ENCODE measurements at regions not wholly inside any gene's neighbourhood (a gene's known extent, or its start where the extent isn't known, plus 50 kb on each side); places are given as distances from the start of the nearest gene placed in this dataset.
A peak's percentile ranks its signal among the peaks of the same experiment; 100 is the strongest.
"Not testable (repeated sequence)": the region's sequence is repeated elsewhere in the genome, so short reads cannot be mapped to it uniquely, and the experiment has no call there.

DNA sequence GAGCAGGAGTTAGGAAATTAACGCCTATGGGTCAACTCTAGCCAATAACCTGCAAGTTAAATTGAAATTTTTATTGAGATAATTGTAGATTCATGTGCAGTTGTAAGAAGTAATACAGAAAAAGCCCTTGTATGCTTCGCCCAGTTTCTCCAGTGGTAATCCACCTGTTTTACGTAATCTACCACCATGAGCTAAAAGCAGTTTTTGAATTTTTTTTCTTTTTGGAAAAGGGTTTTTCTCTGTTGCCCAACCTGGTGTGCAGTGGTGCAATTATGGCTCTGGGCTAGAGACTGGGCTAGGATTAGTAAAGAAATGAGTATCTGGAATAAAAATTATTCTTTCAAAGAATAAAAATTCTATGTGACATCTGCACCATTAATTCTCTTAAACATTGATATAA is 116.2 kb downstream of the ZFP64 start:
- TF ChIP-seq ZFX (IDR thresholded peaks at IDR 0.05; ENCODE audit: borderline replicate concordance): no peak
- TF ChIP-seq, protein P1, sequence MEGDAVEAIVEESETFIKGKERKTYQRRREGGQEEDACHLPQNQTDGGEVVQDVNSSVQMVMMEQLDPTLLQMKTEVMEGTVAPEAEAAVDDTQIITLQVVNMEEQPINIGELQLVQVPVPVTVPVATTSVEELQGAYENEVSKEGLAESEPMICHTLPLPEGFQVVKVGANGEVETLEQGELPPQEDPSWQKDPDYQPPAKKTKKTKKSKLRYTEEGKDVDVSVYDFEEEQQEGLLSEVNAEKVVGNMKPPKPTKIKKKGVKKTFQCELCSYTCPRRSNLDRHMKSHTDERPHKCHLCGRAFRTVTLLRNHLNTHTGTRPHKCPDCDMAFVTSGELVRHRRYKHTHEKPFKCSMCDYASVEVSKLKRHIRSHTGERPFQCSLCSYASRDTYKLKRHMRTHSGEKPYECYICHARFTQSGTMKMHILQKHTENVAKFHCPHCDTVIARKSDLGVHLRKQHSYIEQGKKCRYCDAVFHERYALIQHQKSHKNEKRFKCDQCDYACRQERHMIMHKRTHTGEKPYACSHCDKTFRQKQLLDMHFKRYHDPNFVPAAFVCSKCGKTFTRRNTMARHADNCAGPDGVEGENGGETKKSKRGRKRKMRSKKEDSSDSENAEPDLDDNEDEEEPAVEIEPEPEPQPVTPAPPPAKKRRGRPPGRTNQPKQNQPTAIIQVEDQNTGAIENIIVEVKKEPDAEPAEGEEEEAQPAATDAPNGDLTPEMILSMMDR (IDR thresholded peaks at IDR 0.05): no peak
- H3K27ac ChIP-seq: no peak overlapping the region

DNA sequence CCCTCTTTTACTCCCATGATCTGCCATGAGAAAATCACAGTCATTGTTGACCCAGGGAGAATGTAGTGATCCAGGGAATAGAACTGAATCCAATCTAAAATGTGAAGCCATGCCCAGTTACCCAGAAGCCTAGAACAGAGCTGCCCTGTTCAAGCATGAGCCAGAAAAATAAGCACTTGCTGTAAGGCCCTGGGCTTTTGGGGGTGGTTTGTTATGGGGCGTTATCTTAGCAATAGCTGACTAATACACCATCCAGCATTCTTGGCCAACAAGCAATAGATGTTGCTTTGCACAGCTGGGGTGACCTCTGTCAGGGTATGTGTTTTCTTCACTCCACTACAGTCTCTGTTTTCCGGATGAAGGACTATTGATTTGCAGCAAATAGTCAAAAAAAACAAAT is 120.4 kb downstream of the ZFP64 start:
- no peak overlapping the region for H3K27ac ChIP-seq
- TF ChIP-seq, protein P1 (IDR thresholded peaks at IDR 0.05): no peak
- no peak for TF ChIP-seq ZFX (IDR thresholded peaks at IDR 0.05; ENCODE audit: borderline replicate concordance)

DNA sequence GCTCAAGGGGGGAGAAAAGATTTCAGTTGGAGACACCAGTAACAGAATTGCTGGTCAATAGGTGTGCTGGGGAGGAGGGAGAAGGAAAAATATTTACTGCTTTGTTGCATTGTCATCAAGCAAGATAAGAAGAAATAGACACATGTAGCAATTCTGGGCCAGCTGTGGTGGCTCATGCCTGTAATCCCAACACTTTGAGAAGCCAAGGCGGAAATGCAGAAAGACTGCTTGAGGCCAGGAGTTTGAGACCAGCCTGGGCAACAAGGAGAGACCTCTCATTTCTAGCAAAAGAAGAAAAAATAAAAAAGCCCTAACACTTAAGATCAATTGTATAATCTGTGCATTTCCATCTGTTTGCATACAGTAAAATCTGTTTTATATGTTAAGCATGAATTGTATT is 126.6 kb downstream of the ZFP64 start:
- no peak for TF ChIP-seq ZFX (IDR thresholded peaks at IDR 0.05; ENCODE audit: borderline replicate concordance)
- TF ChIP-seq, protein P1 (IDR thresholded peaks at IDR 0.05): no peak
- H3K27ac ChIP-seq: no peak overlapping the region

DNA sequence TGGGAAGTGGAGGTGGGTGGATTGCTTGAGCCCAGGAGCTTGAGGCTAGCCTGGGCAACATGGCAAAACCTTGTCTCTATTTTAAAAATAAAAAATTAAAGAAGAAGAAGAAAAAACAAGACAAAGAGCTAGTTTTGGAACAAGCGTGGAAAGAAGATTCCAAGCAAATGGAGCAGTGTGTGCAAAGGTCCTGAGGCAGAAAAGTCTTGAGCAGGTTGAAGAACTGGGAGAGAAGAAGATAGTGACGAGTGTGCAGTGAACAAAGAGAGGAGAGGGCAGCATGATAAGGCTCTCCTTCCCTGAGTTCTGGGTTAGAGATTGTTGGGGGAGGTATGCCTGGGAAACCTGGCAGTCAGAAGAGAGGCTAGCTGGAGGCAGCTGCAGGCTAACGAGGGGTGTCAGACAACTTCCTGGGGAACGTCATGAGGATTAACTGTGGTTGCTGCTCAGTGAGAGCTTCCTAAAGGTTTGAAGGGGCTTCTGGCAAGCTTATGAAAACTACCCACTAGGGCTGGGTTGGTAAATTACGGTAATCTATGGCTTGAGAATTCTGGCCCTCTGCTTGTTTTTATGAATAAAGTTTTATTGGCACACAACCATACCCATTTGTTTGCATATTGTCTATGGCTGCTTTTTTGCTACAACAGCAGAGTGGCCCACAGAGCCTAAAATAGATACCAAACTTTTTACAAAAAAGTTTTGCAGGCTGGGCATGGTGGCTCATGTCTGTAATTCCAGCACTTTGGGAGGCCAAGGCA is 128.9 kb downstream of the ZFP64 start:
- H3K27ac ChIP-seq: no peak overlapping the region
- no peak for TF ChIP-seq ZFX (IDR thresholded peaks at IDR 0.05; ENCODE audit: borderline replicate concordance)
- TF ChIP-seq, protein P1 (IDR thresholded peaks at IDR 0.05): no peak

DNA sequence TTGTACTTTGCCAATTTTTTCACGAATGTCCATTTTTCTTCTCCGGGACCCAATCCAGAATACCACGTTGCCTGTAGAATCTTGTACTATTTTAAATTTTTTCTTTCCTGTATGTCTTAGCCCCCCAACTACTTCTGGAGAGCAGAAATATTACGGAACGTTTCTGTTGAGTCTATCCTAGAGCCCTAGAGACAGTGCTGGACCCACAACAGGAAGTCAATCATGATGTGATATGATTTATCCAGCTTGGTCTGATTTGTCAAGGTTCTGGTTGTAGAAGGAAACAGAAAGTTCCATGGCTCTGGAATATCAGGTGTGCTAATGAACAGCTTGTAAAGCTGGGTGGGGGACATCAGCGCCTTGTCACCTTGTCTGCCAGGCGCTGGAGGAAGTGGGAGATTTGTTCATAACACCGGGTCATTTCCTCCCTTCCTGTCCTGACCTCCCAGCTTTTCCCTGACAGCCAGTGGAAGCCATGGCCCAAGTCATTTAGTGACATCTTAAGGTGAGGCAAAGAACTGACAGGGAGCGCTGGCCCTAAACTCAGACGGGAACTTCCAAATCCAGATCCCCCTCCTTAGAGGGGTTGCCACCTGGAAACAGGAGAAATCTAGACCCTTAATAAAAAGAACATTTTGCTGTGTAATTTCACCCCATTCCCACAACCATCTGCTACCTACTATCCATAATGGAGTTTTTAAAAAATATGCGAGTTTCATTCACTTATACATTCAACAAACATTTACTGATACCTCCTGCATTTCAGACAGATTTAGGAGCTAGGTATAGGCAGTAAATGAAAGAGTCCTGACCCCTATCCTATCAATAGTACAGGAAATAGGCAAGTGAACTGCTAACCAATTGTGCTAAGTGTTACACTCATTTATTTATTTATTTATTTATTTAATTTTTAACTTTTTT is 130.5 kb downstream of the ZFP64 start:
- no peak overlapping the region for H3K27ac ChIP-seq
- TF ChIP-seq, protein P1 (IDR thresholded peaks at IDR 0.05): peak; percentile 29
- no peak for TF ChIP-seq ZFX (IDR thresholded peaks at IDR 0.05; ENCODE audit: borderline replicate concordance)

DNA sequence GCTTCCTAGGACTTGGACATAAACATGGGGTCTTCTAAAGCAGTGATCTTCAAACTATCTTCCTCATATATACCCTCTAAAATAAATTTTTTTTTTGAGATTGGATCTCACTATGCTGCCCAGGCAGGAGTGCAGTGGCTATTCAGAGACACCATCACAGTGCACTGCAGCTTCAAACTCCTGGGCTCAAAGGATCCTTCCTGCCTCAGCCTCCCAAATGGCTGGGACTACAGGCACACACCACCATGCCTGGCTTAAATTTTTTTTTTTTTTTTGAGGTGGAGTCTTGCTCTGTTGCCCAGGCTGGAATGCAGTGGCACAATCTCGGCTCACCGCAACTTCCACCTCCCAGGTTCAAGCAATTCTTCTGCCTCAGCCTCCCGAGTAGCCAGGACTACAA is 134.4 kb downstream of the ZFP64 start:
- H3K27ac ChIP-seq: not testable (repeated sequence)

DNA sequence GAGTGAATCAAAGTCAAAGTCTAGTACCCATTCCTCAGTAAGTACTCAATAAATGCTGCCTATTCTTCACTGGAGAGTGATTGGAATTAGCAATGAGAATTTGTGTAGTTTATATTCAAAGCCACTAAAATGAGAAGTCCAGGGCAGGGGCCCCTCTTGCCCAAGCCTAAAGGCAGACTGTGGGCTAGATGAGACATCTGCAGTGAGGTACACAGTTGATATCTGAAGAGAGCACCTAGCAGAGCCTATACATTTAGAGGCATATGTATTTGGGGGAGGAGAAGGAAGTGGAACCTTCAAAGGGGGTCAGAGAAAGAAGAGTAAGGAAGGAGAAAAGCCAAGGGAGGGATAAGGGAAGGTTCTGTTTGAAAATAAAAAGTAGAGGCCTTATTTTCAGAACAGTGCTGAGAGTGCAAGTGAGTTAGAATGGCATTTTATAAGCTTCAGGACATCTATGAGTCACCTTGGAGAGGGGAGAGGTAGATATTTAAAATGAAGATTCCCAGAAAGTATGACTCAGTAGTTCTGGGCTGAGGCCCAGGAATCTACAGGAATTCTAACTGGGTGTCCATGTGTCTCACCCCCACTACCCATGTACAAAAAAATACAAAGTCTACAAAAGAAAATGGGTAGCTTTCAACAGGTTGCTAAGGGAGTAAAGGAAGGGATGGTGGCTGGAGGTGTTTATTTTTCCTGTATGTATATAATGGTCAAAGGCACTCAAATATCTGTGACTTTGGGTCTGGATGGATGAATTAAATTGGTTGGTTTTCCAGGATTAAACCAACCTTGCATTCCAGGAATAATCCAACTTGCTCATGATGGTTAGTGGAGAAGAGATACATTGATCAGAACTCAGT is 135.1 kb downstream of the ZFP64 start:
- no peak overlapping the region for H3K27ac ChIP-seq
- TF ChIP-seq, protein P1 (IDR thresholded peaks at IDR 0.05): no peak
- no peak for TF ChIP-seq ZFX (IDR thresholded peaks at IDR 0.05; ENCODE audit: borderline replicate concordance)

Measured in 22Rv1 (cell line).